Stimulated activated CD4-positive, alpha-beta T cell treated with anti-CD3 and anti-CD28 coated beads, Interleukin-12 subunit alpha, Interleukin-12 subunit beta, amount 100 ng/mL, for 24 hours (primary cell): ENCODE measurements at regions not wholly inside any gene's neighbourhood (a gene's known extent, or its start where the extent isn't known, plus 50 kb on each side); places are given as distances from the start of the nearest gene placed in this dataset.

Experiments used
- DNase-seq, 2 experiments: peaks; one replicate each; pipeline ENCODE4 v3.0.0-alpha.2; 2020; ENCODE audit warnings: low read depth in 2 of 2

- no peak for DNase-seq
Measured at GRCh38 chrX:10083809-10084208, 73.0 kb upstream of the CLCN4 start.

DNA sequence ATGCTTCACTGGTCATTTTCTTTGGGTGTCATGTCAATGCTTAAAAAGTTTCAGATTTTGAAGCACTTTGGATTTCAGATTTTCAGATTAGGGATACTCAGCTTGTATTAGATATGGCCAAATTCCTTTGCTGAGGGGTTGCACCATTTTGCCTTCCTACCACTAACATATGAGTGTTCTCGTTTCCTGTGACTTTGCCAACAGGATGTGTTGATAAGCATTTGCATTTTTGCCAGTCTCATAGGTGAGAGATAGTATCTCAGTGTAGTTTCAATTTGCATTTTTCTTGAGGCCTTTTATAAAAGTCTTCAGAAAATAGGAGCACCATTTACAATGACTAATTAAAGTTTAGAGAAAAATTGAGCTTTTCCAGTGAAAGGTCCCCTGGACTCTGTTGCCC lies 71.6 kb upstream of the CLCN4 start:
- no peak for DNase-seq

GRCh38 chrX:10086676-10087075 lies 70.1 kb upstream of the CLCN4 start:
- DNase-seq = no peak

- no peak for DNase-seq
Measured at GRCh38 chrX:10087391-10087790, 69.4 kb upstream of the CLCN4 start.

DNA sequence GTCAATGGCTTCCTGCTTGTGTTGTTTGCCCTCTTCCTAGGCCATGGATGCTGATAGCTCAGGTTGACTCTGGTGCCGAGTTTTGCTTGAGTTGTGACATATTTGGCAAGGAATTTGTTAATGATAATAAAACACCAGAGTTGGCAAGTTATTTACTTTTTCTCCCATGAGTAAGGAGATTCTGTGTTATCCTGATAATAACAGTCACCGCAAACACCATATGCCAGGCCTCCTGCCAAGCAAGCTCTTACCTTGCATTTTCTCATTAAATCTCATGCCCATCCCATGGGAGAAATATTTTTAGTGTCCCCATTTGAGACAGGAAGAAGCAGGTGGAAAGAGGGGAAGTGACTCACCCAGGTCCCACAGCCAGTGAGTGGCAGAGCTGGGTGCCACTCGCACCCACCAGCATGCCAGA lies 67.4 kb upstream of the CLCN4 start:
- no peak for DNase-seq

DNA sequence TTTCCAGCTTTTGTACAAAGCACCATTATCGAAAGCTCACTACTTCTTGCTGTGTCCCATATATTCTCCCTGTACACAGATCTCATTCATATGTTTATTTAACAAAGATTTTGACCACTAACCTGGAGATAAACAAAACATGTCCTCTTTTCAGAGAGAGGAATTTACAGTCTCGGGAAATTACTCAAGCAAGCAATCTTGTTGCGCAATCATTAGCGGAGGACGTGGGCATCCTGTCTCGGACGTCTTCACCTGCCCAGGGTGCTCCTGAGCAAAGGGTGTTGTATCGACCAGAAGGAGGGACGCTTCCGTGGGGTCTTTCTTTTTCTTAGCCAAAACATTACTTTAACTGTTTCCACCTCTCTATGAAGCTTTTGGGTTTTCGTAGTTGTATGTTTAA lies 66.5 kb upstream of the CLCN4 start:
- DNase-seq = no peak

GRCh38 chrX:10095246-10095645 lies 61.5 kb upstream of the CLCN4 start:
- DNase-seq = no peak

- DNase-seq = no peak
Measured at GRCh38 chrX:10095698-10096432, 60.9 kb upstream of the CLCN4 start.

DNA sequence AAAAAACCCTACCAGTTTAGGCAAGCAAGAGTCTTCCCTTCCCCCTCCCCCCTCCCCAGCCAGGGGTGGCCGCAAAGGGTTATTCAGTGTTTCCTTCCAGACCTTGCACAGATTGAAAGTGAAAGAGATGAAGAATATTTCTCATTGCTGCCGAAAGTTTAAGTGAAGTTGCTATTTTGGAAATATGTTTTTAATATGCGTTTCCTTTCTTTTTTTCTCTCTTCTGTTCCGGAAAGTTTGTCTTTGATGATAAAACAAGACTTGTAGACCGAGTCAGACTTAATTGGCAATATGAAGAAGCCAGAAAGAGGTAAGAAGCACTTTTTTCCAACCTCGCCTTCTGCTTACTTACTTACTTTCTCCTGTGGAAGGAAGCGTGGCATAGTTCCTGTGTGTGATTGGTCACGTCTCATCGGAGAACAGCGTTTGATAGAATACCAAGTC lies 58.5 kb upstream of the CLCN4 start:
- DNase-seq = peak; percentile 23 to 34

- no peak for DNase-seq
Measured at GRCh38 chrX:10099411-10099810, 57.4 kb upstream of the CLCN4 start.

DNA sequence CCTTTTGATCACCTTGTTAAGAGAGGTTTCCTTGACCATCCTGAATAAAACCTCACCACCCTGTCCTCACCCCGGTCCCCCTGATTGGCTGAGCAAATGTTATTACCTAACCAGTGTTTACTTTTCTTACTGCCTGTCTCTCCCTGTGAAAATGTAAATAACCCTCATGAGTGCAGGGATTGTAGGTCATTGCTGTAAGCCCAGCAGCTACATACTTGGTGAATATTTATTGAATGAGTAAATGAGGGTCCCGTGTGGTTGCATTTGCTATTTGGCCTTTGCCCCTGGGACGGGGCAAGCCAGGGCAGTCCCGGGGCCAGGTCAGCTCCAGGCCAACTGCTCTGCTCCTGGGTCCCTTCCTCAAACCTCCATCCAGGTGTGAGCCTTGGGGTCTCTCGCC lies 55.5 kb upstream of the CLCN4 start:
- no peak for DNase-seq

GRCh38 chrX:10102046-10102704 lies 54.6 kb upstream of the CLCN4 start:
- DNase-seq = no peak

GRCh38 chrX:10103023-10103422 lies 53.8 kb upstream of the CLCN4 start:
- DNase-seq = no peak

DNA sequence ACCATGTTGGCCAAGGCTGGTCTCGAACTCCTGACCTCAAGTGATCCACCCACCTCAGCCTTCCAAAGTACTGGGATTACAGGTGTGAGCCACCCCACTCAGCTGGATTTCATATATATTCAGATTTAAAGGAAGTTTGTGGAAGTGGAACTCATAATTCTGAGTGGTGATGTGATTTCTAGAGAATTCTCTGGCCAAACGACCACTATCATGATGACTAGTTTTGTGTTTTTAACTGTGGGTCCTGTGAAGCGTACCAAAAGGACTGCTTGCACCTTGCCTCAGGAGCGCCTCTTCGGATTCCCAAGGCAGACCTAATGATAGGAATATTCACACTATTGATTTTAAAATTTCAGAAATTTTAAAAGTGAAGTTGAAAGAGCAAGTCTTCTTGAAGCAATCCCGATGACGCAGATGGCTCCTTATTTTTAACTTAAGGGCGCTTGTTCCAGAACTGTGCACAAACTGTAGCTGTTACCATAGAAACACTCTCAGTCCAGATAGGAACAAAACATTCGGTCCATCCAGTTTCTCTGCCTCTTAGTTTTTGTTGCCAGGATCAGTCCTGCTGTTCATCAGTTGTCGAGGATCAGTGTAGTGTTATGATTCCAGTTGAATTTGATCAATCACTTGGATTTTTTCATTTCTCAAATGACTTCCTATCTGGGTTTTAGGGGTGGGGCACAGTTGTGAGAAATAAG lies 51.7 kb upstream of the CLCN4 start:
- DNase-seq = no peak

GRCh38 chrX:10106806-10107205 lies 50.0 kb upstream of the CLCN4 start:
- peak in 1 of 2 experiments; percentile 39 for DNase-seq
